MM.1S (cell line): ENCODE measurements at regions not wholly inside any gene's neighbourhood (a gene's known extent, or its start where the extent isn't known, plus 50 kb on each side); places are given as distances from the start of the nearest gene placed in this dataset.

Experiments
- DNase-seq: peaks from one replicate; pipeline ENCODE4 v3.0.0-alpha.2; 2015
- H2AFZ ChIP-seq: fragments of 300-600 bp; sonication (generic); 2 replicates; pipeline ENCODE4 v1.6.0; 2016; ENCODE audit warnings: antibody characterized with exemption, low read length
- H3F3A ChIP-seq: fragments of 300-600 bp; sonication (generic); 2 replicates; pipeline ENCODE4 v1.6.1; 2016; ENCODE audit warnings: mild to moderate bottlenecking, antibody characterized with exemption, low read length, moderate library complexity, mixed read lengths; ENCODE audit not compliant: insufficient read depth
- H3K27ac ChIP-seq: fragments of 300-600 bp; sonication (generic); 2 replicates; pipeline ENCODE4 v1.5.1; 2016; ENCODE audit warnings: mild to moderate bottlenecking, low read length
- H3K27me3 ChIP-seq: fragments of 300-600 bp; sonication (generic); replicated peaks from 2 replicates; pipeline ENCODE4 v1.6.0; 2016; ENCODE audit warnings: low read length; ENCODE audit not compliant: insufficient read depth
- H3K36me3 ChIP-seq: fragments of 300-600 bp; sonication (generic); replicated peaks from 2 replicates; pipeline ENCODE4 v1.6.1; 2016; ENCODE audit warnings: mild to moderate bottlenecking, low read length, mixed read lengths; ENCODE audit not compliant: insufficient read depth
- H3K4me1 ChIP-seq: fragments of 300-600 bp; sonication (generic); 2 replicates; pipeline ENCODE4 v1.6.1; 2016; ENCODE audit warnings: low read length, mixed read lengths
- H3K4me2 ChIP-seq: fragments of 300-600 bp; sonication (generic); 2 replicates; pipeline ENCODE4 v1.6.0; 2016; ENCODE audit warnings: low read depth, low read length
- H3K4me3 ChIP-seq: fragments of 300-600 bp; sonication (generic); 2 replicates; pipeline ENCODE4 v1.5.1; 2016; ENCODE audit warnings: low read length, mixed read lengths
- H3K79me2 ChIP-seq: fragments of 300-600 bp; sonication (generic); 2 replicates; pipeline ENCODE4 v1.6.1; 2016; ENCODE audit warnings: mixed run types, low read length, mixed read lengths
- H3K9ac ChIP-seq: fragments of 300-600 bp; sonication (generic); 2 replicates; pipeline ENCODE4 v1.6.1; 2016; ENCODE audit warnings: low read length, mixed read lengths
- H3K9me2 ChIP-seq: fragments of 300-600 bp; sonication (generic); replicated peaks from 2 replicates; pipeline ENCODE4 v1.6.1; 2016; ENCODE audit warnings: mild to moderate bottlenecking, low read length, mixed read lengths; ENCODE audit not compliant: insufficient read depth
- H3K9me3 ChIP-seq: fragments of 300-600 bp; sonication (generic); replicated peaks from 2 replicates; pipeline ENCODE4 v1.6.1; 2016; ENCODE audit warnings: mild to moderate bottlenecking, low read length, mixed read lengths; ENCODE audit not compliant: insufficient read depth
- H4K20me1 ChIP-seq: fragments of 300-600 bp; sonication (generic); 2 replicates; pipeline ENCODE4 v1.6.1; 2016; ENCODE audit warnings: mild to moderate bottlenecking, low read length, moderate library complexity, mixed read lengths; ENCODE audit not compliant: insufficient read depth
- CTCF ChIP-seq: fragments of 300-600 bp; sonication (generic); IDR thresholded peaks from 2 replicates; pipeline ENCODE4 v1.5.1; 2016; ENCODE audit warnings: antibody characterized with exemption, low read length, mixed read lengths
- EZH2 ChIP-seq: fragments of 300-600 bp; sonication (generic); optimal IDR thresholded peaks from 2 replicates; pipeline ENCODE3; 2017; ENCODE audit warnings: low read depth, mild to moderate bottlenecking, antibody characterized with exemption, low read length, mixed read lengths
- EZH2phosphoT487 ChIP-seq: fragments of 300-600 bp; sonication (generic); IDR thresholded peaks from 2 replicates; pipeline ENCODE4 v1.6.1; 2018; ENCODE audit warnings: antibody characterized with exemption, low read length

GRCh38 chr13:80840316-80840976, 499.5 kb upstream of the SPRY2 start:
- Histone ChIP-seq H3K27me3 (no peaks in the 10 kb centered on the region), H3F3A (no peaks in the 10 kb centered on the region), H3K79me2 (no peaks in the 10 kb centered on the region), H3K36me3 (no peaks in the 10 kb centered on the region), H4K20me1 (no peaks in the 10 kb centered on the region), H3K4me3 (no peak overlapping the region), H3K4me2 (no peak overlapping the region), H3K9me2 (no peaks in the 10 kb centered on the region), H3K9me3 (no peaks in the 10 kb centered on the region), H3K9ac (no peak overlapping the region), H3K27ac (no peak overlapping the region), H3K4me1 (no peaks in the 10 kb centered on the region), H2AFZ (no peak overlapping the region)
- DNase-seq = no peak
- TF ChIP-seq CTCF (no peak), EZH2 (no peak), EZH2phosphoT487 (no peak)

- H3K27me3 ChIP-seq = no peaks in the 10 kb centered on the region
- H3F3A ChIP-seq = no peaks in the 10 kb centered on the region
- H3K36me3 ChIP-seq = no peaks in the 10 kb centered on the region
- no peak overlapping the region for H2AFZ ChIP-seq
- H3K4me2 ChIP-seq = no peak overlapping the region
- H3K9me3 ChIP-seq = no peaks in the 10 kb centered on the region
- no peaks in the 10 kb centered on the region for H3K79me2 ChIP-seq
- no peak overlapping the region for H3K4me3 ChIP-seq
- H3K9ac ChIP-seq = no peak overlapping the region
- TF ChIP-seq CTCF (no peak), EZH2phosphoT487 (no peak), EZH2 (no peak)
- no peaks in the 10 kb centered on the region for H4K20me1 ChIP-seq
- H3K9me2 ChIP-seq = no peaks in the 10 kb centered on the region
- no peak overlapping the region for H3K27ac ChIP-seq
- DNase-seq = no peak
- H3K4me1 ChIP-seq = no peaks in the 10 kb centered on the region
Measured at GRCh38 chr13:80835902-80836301, 495.0 kb upstream of the SPRY2 start.

DNA sequence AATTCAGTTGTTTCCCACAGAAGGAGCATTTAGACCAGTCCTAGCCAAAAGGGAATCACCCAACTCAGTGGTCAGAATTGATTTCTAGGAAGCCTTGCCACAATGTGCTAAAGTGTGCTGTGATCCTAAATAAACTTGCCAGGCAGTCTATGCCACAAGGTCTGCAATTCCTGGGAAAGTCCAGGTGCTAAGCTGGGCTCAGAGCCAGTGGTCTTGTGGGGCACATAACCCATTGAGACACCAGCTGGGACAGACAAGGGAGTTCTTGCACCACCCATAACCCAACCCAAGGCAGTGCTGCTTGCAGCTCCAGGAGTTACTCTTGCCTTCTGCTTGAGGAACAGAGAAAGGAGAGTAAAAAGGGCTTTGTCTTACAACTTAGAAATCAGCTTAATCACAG, 489.5 kb upstream of the SPRY2 start:
- Histone ChIP-seq H3K9me2 (no peaks in the 10 kb centered on the region), H4K20me1 (no peaks in the 10 kb centered on the region), H2AFZ (no peak overlapping the region), H3K9me3 (no peaks in the 10 kb centered on the region), H3K4me2 (no peak overlapping the region), H3K4me1 (no peaks in the 10 kb centered on the region), H3K4me3 (no peak overlapping the region), H3K27me3 (no peaks in the 10 kb centered on the region), H3K27ac (no peak overlapping the region), H3K79me2 (no peaks in the 10 kb centered on the region), H3K9ac (no peak overlapping the region), H3F3A (no peaks in the 10 kb centered on the region), H3K36me3 (no peaks in the 10 kb centered on the region)
- TF ChIP-seq EZH2phosphoT487 (no peak), CTCF (no peak), EZH2 (no peak)
- no peak for DNase-seq
